BE2C (cell line): ENCODE measurements at regions not wholly inside any gene's neighbourhood (a gene's known extent, or its start where the extent isn't known, plus 50 kb on each side); places are given as distances from the start of the nearest gene placed in this dataset.

Experiments used
- DNase-seq: peaks from one replicate; pipeline ENCODE4 v3.0.0-alpha.2; 2020
- H3K27me3 ChIP-seq: fragments of 250-450 bp; sonication (Bioruptor Pico); 2 replicates; pipeline ENCODE4 v1.5.1; 2020; ENCODE audit warnings: mild to moderate bottlenecking
- H3K36me3 ChIP-seq: fragments of 250-450 bp; sonication (Bioruptor Pico); 2 replicates; pipeline ENCODE4 v1.5.1; 2020; ENCODE audit warnings: mild to moderate bottlenecking
- H3K4me1 ChIP-seq: fragments of 250-450 bp; sonication (Bioruptor Pico); 2 replicates; pipeline ENCODE4 v1.5.1; 2020
- H3K4me3 ChIP-seq: 2 replicates; pipeline ENCODE4 v1.5.1; 2011; ENCODE audit warnings: low read depth, low read length
- H3K9me3 ChIP-seq: fragments of 250-450 bp; sonication (Bioruptor Pico); 2 replicates; pipeline ENCODE4 v1.5.1; 2020
- TF ChIP-seq, protein P1 (sequence below): IDR thresholded peaks from 2 replicates; pipeline ENCODE4 v1.5.1; 2012; ENCODE audit warnings: mild to moderate bottlenecking, low read depth, low read length

DNA sequence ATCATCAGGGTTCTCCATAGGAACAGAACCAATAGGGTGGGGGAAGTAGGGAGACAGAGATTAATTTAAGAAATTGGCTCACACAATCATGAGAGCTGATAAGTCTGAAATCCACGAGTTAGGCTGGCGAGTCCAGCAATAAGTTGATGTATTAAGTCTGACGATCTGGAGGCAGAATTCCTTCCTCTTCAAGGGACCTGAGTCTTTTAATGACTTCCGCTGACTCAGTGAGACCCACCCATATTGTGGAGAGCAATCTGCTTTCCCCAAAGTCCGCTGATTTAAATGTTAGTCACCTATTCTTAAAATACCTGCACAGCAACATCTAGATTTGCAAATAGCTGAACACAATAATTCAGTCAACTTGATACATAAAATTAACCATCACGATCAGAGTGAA is 97.8 kb downstream of the SPTSSA start:
- no peaks in the 10 kb centered on the region for H3K9me3 ChIP-seq
- H3K4me1 ChIP-seq, result peaks cover 20% of the 10 kb centered on the region; the same call in 1 of the 2 replicates
- no peaks in the 10 kb centered on the region for H3K36me3 ChIP-seq
- no peaks in the 10 kb centered on the region for H3K27me3 ChIP-seq
- H3K4me3 ChIP-seq, result no peak overlapping the region
- TF ChIP-seq, protein P1, sequence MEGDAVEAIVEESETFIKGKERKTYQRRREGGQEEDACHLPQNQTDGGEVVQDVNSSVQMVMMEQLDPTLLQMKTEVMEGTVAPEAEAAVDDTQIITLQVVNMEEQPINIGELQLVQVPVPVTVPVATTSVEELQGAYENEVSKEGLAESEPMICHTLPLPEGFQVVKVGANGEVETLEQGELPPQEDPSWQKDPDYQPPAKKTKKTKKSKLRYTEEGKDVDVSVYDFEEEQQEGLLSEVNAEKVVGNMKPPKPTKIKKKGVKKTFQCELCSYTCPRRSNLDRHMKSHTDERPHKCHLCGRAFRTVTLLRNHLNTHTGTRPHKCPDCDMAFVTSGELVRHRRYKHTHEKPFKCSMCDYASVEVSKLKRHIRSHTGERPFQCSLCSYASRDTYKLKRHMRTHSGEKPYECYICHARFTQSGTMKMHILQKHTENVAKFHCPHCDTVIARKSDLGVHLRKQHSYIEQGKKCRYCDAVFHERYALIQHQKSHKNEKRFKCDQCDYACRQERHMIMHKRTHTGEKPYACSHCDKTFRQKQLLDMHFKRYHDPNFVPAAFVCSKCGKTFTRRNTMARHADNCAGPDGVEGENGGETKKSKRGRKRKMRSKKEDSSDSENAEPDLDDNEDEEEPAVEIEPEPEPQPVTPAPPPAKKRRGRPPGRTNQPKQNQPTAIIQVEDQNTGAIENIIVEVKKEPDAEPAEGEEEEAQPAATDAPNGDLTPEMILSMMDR, result no peak
- DNase-seq, result no peak

DNA sequence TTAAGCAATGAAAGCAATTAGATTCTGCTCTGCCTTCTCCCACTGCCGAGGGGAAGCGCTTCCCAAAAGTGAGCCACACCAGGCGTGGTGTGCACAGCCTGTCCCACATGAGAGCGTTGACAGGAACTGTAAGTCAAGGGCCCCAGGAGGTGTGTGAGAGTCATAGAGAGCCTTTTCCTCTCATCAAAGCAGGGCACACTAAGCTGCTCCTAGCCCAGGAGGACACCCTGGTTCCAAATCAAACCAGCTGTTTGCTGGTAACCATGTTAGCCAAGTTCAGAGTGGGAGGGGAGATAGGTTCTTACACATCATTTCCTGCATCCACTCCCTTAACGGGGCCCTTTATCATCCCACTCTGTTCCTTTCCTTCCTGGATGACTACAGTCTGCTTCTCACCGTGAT is 98.3 kb downstream of the SPTSSA start:
- TF ChIP-seq, protein P1, result no peak
- H3K4me1 ChIP-seq, result peaks cover 20% of the 10 kb centered on the region; the same call in 1 of the 2 replicates
- H3K9me3 ChIP-seq, result no peaks in the 10 kb centered on the region
- H3K36me3 ChIP-seq, result no peaks in the 10 kb centered on the region
- no peak overlapping the region for H3K4me3 ChIP-seq
- no peak for DNase-seq
- no peaks in the 10 kb centered on the region for H3K27me3 ChIP-seq

DNA sequence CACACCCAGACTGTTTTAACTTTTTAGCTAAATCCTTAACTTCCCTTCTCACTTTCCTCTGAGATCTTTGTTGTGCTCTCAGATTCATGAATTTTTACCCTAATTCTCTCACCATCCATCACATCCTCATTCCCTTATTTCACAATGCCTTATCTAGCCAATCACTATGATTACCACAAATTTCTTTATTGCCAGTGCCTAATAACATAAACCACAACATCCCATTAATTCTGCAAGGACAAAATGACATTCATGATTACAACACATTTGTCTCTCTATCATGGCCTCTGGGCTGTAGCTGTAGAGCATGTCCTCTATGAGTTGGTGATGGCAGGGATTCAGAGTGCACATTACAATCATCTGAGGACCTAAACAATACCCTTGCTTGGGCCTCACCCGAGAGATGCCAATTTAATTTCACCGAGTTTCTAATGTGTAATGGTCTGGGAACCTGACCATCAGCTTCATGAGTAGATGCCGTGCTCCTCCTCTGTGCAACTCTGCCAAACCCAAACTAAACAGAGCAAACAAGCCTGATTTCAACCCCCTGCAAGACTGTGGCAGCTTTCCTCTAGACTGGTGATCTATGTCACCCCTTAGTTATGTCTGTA is 99.3 kb downstream of the SPTSSA start:
- peaks cover 20% of the 10 kb centered on the region; the same call in 1 of the 2 replicates for H3K4me1 ChIP-seq
- no peaks in the 10 kb centered on the region for H3K36me3 ChIP-seq
- no peak for DNase-seq
- no peaks in the 10 kb centered on the region for H3K9me3 ChIP-seq
- no peaks in the 10 kb centered on the region for H3K27me3 ChIP-seq
- no peak overlapping the region for H3K4me3 ChIP-seq
- TF ChIP-seq, protein P1, result no peak

DNA sequence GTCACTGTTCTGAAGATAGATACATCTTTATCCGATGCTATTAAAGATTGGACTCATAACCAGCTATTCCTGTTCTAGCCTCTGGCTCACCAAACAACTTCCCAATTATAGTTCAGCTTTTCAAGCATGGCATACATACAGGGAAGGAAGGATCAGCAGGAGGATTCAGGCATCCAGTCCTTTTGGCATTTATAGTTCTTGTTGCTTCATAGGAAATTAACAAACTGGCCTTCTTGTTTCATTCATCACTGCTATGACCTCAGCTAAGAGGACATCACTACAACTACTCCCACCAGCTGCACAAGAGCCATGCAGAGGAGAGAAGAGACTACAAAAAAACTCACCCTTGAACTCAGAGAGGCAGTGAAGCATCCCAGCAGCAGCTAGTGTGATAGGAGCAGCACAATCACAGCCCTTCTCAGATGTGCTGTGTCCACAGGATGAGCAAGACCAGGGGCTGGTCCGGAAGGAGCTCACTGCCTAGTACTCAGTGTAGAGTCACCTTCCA is 100.5 kb downstream of the SPTSSA start:
- no peak overlapping the region for H3K4me3 ChIP-seq
- DNase-seq, result peak; percentile 17
- no peaks in the 10 kb centered on the region for H3K36me3 ChIP-seq
- H3K27me3 ChIP-seq, result no peaks in the 10 kb centered on the region
- TF ChIP-seq, protein P1, result no peak
- H3K4me1 ChIP-seq, result peaks cover 20% of the 10 kb centered on the region; the same call in 1 of the 2 replicates
- H3K9me3 ChIP-seq, result no peaks in the 10 kb centered on the region

DNA sequence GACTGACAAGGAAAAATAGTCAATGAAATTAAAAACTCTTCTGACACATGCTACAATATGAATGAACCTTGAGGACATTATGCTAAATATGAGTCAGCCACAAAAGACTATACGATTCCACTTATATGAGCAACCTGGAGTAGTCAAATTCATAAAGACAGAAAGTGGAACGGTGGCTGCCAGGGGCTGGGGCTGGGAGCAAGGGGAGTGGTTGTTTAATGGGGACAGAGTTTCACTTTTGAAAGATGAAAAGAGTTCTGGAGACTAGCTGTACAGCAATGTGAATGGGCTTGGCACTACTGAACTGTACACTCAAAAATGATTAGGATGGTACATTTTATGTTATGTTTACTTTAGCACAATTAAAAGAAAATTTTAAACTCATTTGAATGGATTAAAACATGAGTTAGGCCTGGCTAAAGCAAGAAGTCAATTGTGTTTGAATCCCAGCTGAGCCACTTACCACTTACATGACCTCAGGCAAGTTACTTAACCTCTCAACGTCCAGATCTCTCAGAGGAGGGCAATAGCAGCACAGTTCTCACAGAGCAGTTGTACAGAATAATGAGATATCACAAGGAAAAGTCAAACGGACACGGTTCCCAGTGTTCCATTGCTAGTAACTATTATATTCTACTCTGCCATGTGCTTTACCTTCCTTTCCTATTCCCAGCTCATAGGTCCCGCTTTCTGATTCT is 102.5 kb downstream of the SPTSSA start:
- no peak overlapping the region for H3K4me3 ChIP-seq
- H3K4me1 ChIP-seq, result peaks cover 37% of the 10 kb centered on the region
- TF ChIP-seq, protein P1, result no peak
- H3K9me3 ChIP-seq, result no peaks in the 10 kb centered on the region
- H3K27me3 ChIP-seq, result no peaks in the 10 kb centered on the region
- DNase-seq, result peak; percentile 12
- no peaks in the 10 kb centered on the region for H3K36me3 ChIP-seq

DNA sequence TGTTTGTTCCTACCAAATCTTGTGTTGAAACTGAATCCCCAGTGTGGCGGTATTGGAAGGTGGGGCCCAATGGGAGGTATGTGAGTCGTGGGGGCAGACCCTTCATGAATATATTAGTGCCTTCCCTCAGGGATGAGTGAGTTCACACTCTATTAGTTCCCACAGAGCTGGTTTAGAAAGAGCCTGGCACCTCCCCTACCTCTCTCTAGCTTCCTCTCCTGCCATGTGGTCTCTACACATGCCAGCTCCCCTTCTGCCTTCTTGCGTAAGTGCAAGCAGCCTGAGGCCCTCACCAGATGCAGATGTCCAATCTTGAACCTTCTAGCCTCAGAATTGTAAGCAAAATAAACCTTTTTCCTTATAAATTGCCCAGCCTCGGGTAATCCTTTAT is 105.8 kb downstream of the SPTSSA start:
- TF ChIP-seq, protein P1, result no peak
- no peaks in the 10 kb centered on the region for H3K9me3 ChIP-seq
- no peaks in the 10 kb centered on the region; the same call in 1 of the 2 replicates for H3K36me3 ChIP-seq
- peak; percentile 18 for DNase-seq
- H3K4me1 ChIP-seq, result peaks cover 31% of the 10 kb centered on the region
- no peaks in the 10 kb centered on the region for H3K27me3 ChIP-seq
- no peak overlapping the region for H3K4me3 ChIP-seq
